ENCODE measurements at regions not wholly inside any gene's neighbourhood (a gene's known extent, or its start where the extent isn't known, plus 50 kb on each side); places are given as distances from the start of the nearest gene placed in this dataset.
"Not testable (repeated sequence)": the region's sequence is repeated elsewhere in the genome, so short reads cannot be mapped to it uniquely, and the experiment has no call there.

DNA sequence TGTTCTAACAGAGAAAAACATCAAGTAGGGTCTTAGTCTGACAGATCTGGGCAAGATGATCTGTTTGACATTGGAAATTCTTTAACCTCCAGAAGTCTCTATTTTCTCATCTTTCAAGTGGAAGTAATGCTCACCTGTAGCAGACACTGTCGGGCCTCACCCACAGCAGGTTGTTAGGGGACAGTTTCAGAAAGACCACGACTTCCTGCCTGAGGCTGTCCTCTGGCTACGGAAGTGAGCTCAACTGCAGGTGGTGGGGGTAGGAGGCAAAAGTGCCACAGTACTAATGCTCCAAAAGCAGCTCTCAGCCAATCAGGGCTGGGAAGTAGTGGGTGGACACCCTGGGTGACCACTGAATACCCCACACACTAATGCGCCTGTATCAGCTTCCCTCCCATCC lies 111.4 kb upstream of the TOPAZ1 start:
- H3K27me3 Mint-ChIP-seq, result peaks cover 15% of the 10 kb centered on the region
- H3K4me1 Mint-ChIP-seq (ENCODE audit: low read depth), result peaks cover 14% of the 10 kb centered on the region
- no peak overlapping the region for H3K4me3 Mint-ChIP-seq
- no peaks in the 10 kb centered on the region for H3K9me3 Mint-ChIP-seq
- H3K36me3 Mint-ChIP-seq (ENCODE audit: low read depth), result no peaks in the 10 kb centered on the region
- no peak overlapping the region for H3K27ac Mint-ChIP-seq

DNA sequence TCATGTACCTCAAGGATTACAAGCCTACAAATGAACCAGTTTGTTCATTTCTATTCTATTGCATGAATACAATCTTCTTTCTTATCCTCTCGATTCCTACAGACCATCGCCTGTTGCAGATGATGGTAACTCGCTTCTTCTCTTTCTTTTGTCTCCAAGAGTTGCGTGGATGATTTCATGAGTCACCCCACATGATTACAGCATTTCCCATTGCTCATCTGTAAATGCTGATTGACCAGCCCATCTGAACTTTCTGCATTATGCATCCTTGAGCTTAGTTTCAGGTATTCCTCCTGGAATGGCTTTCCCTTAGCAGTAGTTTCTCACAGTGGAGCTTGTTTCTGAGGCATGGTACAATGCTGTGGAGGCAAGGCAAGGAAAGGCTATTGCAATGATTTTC lies 109.6 kb upstream of the TOPAZ1 start:
- Mint-ChIP-seq H3K4me1 (ENCODE audit: low read depth) (peaks cover 14% of the 10 kb centered on the region), H3K27me3 (peaks cover 11% of the 10 kb centered on the region), H3K4me3 (no peak overlapping the region), H3K36me3 (ENCODE audit: low read depth) (no peaks in the 10 kb centered on the region), H3K27ac (no peak overlapping the region), H3K9me3 (no peaks in the 10 kb centered on the region)

DNA sequence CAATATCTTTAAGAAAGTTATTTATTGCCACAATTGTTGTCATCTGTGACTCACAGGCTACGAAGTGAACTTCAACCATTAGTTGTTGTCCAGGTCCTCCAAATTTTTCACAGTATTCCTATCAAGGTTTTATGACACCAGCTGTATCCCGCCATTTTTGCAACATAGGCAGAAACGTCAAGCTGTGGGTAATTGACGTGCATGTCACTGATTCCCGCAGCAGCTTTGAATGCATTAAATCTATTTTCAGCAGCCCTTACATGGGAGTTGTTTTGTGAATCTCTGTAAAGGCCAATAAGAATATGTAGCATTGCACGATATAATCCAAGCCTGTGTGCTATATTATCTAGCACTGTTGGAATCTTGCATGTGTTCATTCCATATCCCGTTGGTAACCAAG lies 109.1 kb upstream of the TOPAZ1 start:
- H3K27me3 Mint-ChIP-seq, result peaks cover 11% of the 10 kb centered on the region
- no peaks in the 10 kb centered on the region for H3K9me3 Mint-ChIP-seq
- H3K36me3 Mint-ChIP-seq (ENCODE audit: low read depth), result no peaks in the 10 kb centered on the region

DNA sequence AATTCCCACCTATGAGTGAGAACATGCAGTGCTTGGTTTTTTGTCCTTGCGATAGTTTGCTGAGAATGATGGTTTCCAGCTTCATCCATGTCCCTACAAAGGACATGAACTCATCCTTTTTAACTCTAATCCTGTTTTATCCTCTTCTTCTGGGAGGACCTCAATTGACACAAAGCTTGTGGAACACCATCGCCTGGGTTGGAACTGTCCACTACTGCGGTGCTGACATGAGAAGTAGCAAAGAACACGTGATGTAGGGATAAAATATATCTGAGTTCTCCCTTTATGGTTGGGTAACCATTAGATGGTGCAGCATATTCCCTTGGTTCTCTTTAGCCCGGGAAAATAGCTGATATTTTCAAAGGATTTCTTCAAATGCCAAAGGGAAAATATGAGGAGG lies 105.3 kb upstream of the TOPAZ1 start:
- H3K36me3 Mint-ChIP-seq (ENCODE audit: low read depth), result no peaks in the 10 kb centered on the region
- H3K9me3 Mint-ChIP-seq, result no peaks in the 10 kb centered on the region
- H3K4me3 Mint-ChIP-seq, result no peak overlapping the region
- no peak overlapping the region for H3K27ac Mint-ChIP-seq
- H3K4me1 Mint-ChIP-seq (ENCODE audit: low read depth), result no peaks in the 10 kb centered on the region
- H3K27me3 Mint-ChIP-seq, result peaks cover 26% of the 10 kb centered on the region

More for the DNA sequence above, 109.1 kb upstream of the TOPAZ1 start:
- Mint-ChIP-seq H3K4me1 (ENCODE audit: low read depth) (peaks cover 14% of the 10 kb centered on the region), H3K4me3 (no peak overlapping the region), H3K27ac (no peak overlapping the region)

DNA sequence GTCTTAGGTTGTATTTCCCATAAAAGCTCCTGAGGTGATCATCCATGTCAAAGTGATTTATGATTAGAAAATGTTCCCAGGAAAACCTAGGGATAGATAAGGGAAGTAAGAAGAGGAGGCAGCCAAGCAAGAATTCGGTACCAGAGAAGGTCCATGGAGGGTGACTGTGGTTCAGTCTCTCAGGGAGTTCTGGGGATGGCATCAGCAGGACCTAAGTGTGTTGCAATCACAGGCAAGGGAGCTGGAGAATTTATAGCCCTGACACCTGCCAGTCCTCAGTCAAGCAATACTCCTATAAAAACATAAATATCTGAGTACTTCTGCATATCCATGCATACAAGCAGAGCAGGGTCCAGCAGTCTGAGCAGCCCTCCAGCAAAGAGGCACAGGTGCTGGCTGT lies 95.6 kb upstream of the TOPAZ1 start:
- Mint-ChIP-seq H3K36me3 (ENCODE audit: low read depth) (no peaks in the 10 kb centered on the region), H3K4me1 (ENCODE audit: low read depth) (no peaks in the 10 kb centered on the region), H3K9me3 (no peaks in the 10 kb centered on the region), H3K27ac (no peak overlapping the region), H3K4me3 (no peak overlapping the region), H3K27me3 (peaks cover 35% of the 10 kb centered on the region)

DNA sequence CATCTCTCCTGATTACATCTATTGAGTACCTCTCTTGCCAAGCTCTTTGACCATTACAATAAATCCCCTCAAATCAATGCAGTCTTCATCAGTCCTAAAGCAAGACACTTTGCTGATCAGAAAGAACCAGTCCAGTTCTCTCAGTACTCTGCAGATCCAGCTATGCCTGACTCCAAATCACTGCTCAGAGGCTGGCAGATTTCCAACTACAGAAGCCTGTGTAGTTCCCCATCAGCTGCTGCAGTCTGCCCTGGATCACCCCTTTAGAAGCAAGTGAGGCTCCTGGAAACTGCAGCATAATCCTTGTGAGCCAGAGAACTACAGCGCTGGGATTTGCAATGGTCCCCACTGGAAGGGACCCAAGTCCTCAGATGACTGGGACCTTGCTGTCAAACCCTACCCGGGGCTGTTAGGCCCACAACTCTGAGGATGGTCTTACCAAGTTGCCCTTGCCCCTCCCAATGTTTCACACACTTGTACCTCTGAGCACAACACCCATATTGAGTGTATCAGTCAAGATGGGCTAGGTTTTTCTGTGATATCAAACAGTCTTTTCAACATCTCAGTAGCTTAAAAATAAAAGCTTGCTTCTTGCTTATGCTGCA lies 81.9 kb upstream of the TOPAZ1 start:
- no peaks in the 10 kb centered on the region for H3K4me1 Mint-ChIP-seq (ENCODE audit: low read depth)
- no peak overlapping the region for H3K4me3 Mint-ChIP-seq
- no peaks in the 10 kb centered on the region for H3K9me3 Mint-ChIP-seq
- H3K36me3 Mint-ChIP-seq (ENCODE audit: low read depth), result no peaks in the 10 kb centered on the region
- no peak overlapping the region for H3K27ac Mint-ChIP-seq
- peaks cover 36% of the 10 kb centered on the region for H3K27me3 Mint-ChIP-seq

DNA sequence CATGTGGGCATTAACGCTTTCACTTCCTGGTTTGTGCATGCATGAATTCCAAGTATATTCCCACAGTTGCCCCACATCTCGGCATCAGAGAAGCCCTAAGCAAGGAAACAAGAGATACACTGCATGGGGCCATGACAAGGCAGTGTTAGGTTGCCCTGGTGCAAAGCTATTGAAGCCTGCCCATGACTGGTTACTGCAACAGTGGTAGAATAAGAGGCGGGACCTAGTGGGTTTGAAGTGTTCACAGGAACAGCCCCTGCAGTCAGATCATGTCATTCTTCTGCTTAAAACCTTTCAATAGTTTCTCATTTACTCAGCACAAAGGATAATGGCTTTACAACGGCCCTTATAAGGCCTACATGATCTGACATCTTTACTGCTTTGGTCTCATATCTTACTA lies 80.9 kb upstream of the TOPAZ1 start:
- Mint-ChIP-seq H3K36me3 (ENCODE audit: low read depth) (no peaks in the 10 kb centered on the region), H3K4me3 (no peak overlapping the region), H3K9me3 (no peaks in the 10 kb centered on the region), H3K27ac (no peak overlapping the region), H3K4me1 (ENCODE audit: low read depth) (no peaks in the 10 kb centered on the region), H3K27me3 (peaks cover 38% of the 10 kb centered on the region)

DNA sequence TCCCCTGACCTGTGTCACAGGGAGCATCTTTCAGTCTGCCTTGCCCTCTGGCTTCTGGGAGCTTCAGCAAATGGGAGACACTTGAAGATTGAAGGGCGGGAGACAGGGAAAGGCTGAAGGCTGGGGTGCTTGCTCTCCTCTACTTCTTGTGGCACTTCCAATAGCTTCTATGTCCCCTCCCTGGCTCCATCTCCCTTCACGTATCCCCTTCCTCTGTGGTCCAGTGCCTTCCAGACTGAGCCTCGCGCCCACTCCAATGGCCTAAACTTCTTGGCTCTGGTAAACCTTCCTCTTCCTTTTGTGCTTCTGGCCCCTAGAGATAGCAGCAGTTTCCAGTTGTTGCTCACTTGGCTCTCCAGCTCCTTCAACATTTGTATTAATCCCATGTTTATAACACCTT lies 69.8 kb upstream of the TOPAZ1 start:
- Mint-ChIP-seq H3K27me3 (peaks cover 20% of the 10 kb centered on the region), H3K4me3 (no peak overlapping the region), H3K4me1 (ENCODE audit: low read depth) (no peaks in the 10 kb centered on the region), H3K36me3 (ENCODE audit: low read depth) (no peaks in the 10 kb centered on the region), H3K27ac (no peak overlapping the region), H3K9me3 (no peaks in the 10 kb centered on the region)

DNA sequence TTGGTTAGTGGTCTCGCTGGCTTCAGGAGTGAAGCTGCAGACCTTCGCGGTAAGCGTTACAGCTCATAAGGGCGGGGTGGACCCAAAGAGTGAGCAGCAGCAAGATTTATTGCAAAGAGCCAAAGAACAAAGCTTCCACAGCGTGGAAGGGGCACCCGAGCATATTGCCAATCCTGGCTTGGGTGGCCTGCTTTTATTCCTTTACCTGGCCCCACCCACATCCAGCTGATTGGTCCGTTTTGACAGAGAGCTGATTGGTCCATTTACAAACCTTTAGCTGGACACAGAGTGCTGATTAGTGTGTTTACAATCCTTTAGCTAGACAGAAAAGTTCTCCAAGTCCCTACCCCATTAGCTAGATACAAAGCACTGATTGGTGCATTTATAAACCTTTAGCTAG lies 69.0 kb upstream of the TOPAZ1 start:
- not testable (repeated sequence) for H3K4me3 Mint-ChIP-seq

DNA sequence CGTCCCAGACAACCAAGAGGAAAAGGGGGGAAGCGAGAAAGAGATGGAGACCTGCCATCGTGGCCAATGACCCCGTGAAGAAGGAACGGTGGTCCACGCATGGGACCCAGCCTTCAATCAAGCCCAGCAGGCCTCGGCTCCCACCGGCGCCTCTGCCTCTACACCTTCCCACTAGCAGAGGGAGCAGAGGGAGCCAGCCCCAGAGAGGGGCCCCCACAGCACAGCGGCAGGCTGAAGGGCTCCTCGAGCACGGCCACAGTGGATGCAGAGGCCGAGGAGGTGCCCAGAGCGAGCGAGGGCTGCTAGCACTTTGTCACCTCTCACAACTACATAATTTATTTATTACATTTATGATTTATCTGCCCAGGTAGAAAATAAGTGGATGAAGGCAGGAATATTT lies 68.4 kb upstream of the TOPAZ1 start:
- H3K9me3 Mint-ChIP-seq, result no peaks in the 10 kb centered on the region
- H3K27ac Mint-ChIP-seq, result no peak overlapping the region
- no peak overlapping the region for H3K4me3 Mint-ChIP-seq
- H3K4me1 Mint-ChIP-seq (ENCODE audit: low read depth), result no peaks in the 10 kb centered on the region
- H3K27me3 Mint-ChIP-seq, result peaks cover 20% of the 10 kb centered on the region
- H3K36me3 Mint-ChIP-seq (ENCODE audit: low read depth), result no peaks in the 10 kb centered on the region

More for the DNA sequence above, 69.0 kb upstream of the TOPAZ1 start:
- H3K4me1 Mint-ChIP-seq (ENCODE audit: low read depth); H3K9me3 Mint-ChIP-seq; H3K36me3 Mint-ChIP-seq (ENCODE audit: low read depth); H3K27ac Mint-ChIP-seq: not testable (repeated sequence)
- H3K27me3 Mint-ChIP-seq, result peaks cover 20% of the 10 kb centered on the region

DNA sequence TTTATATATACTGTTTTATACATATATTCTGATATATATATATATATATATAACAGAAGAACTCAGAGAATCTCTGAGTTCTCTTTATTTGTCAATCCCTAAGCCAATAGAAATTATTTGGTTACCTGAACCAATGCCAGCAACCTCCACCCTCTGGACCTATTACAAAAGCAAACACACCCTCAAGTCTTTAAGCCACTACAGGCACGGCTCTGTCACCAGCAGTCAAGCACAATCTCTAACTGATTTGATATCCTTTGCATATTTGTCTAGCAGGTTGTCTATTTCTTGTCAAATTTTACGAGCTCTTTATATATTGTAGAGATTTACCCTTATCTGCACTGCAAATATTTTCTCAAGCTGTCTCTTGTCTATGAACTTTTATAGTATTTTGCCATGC lies 66.6 kb upstream of the TOPAZ1 start:
- H3K4me1 Mint-ChIP-seq (ENCODE audit: low read depth), result no peaks in the 10 kb centered on the region
- H3K27ac Mint-ChIP-seq, result no peak overlapping the region

DNA sequence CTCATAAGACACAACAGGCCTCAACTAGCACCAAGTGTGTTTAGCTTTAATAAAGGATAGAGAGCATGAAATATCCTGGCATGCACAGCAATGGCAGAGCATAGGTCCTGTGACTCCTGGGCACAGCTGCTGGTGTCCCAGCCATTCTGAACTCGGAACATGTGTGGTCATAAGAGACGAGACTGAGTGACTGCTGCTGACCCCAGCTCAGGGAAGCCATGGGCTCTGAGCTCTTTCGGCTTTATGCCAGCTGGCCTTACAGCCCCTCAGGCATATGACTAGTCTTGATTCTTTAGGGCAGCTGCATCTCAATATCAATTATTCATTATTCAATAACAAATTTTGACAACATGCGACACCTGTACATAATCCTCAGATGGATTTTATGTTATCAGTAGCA lies 62.4 kb upstream of the TOPAZ1 start:
- no peaks in the 10 kb centered on the region for H3K9me3 Mint-ChIP-seq
- peaks cover 16% of the 10 kb centered on the region for H3K27me3 Mint-ChIP-seq
- H3K36me3 Mint-ChIP-seq (ENCODE audit: low read depth), result no peaks in the 10 kb centered on the region
- no peaks in the 10 kb centered on the region for H3K4me1 Mint-ChIP-seq (ENCODE audit: low read depth)
- no peak overlapping the region for H3K4me3 Mint-ChIP-seq
- H3K27ac Mint-ChIP-seq, result no peak overlapping the region

More for the DNA sequence above, 66.6 kb upstream of the TOPAZ1 start:
- H3K4me3 Mint-ChIP-seq, result no peak overlapping the region
- no peaks in the 10 kb centered on the region for H3K9me3 Mint-ChIP-seq
- no peaks in the 10 kb centered on the region for H3K36me3 Mint-ChIP-seq (ENCODE audit: low read depth)
- H3K27me3 Mint-ChIP-seq, result peaks cover 16% of the 10 kb centered on the region

DNA sequence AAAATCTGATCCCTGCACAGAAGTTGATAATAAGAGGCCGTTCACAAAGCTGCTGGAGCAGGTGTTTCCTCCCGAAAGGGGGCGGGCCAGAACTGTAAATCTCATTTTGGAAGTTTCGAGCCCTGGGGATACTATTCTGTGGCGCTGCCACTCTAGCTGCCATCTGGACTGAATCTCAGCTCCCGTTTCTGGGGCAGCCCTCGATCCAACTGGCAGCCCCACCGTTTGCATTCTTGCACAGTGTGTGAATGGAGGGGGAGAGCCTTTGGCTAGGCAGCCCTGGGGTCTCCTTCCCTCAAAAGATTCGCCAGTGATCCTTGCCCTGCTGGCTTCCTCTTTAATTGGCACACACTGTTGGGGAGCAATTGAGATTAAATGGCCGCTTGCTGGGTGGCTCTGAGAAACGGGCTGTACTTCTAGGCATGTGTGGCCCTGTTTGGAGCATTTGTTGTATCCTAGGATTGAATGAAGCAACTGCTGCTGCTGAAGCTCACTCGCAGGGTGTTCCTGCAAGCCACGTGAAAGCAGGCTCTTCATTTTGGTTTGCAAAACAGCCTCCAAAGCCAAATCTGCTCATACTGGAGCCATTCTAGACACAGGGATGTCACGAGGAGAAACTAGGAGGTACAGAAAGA lies 57.2 kb upstream of the TOPAZ1 start:
- Mint-ChIP-seq H3K4me1 (ENCODE audit: low read depth) (no peaks in the 10 kb centered on the region), H3K27ac (no peak overlapping the region), H3K27me3 (peaks cover 22% of the 10 kb centered on the region), H3K36me3 (ENCODE audit: low read depth) (no peaks in the 10 kb centered on the region), H3K4me3 (no peak overlapping the region), H3K9me3 (no peaks in the 10 kb centered on the region)

DNA sequence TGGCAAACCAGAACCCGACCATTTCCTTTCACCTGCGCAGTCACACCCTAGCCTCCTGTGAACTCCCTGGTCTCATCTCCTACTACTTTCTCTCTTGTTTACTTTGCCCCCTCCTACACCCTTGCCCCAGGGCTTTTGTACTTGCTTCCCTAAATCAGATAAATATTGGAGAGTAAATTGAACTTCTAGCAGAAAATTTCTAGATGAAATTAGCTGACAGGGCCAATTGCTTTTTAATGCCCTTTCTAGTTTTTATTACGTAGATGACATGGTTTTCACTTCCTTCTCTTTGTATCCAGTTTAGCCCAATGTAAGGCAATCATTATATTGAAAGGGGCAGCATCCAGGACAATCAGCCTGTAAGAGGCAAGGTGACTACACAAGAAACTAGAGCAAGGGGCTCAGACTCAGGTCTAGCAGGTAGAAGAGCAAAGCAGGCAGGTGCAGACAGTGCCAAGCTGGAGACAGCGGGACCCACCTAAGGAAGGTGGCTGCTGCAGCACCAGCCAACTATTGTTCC lies 56.2 kb upstream of the TOPAZ1 start:
- peaks cover 22% of the 10 kb centered on the region for H3K27me3 Mint-ChIP-seq
- no peak overlapping the region for H3K27ac Mint-ChIP-seq
- H3K9me3 Mint-ChIP-seq, result no peaks in the 10 kb centered on the region
- H3K4me1 Mint-ChIP-seq (ENCODE audit: low read depth), result no peaks in the 10 kb centered on the region
- no peaks in the 10 kb centered on the region for H3K36me3 Mint-ChIP-seq (ENCODE audit: low read depth)
- H3K4me3 Mint-ChIP-seq, result no peak overlapping the region

DNA sequence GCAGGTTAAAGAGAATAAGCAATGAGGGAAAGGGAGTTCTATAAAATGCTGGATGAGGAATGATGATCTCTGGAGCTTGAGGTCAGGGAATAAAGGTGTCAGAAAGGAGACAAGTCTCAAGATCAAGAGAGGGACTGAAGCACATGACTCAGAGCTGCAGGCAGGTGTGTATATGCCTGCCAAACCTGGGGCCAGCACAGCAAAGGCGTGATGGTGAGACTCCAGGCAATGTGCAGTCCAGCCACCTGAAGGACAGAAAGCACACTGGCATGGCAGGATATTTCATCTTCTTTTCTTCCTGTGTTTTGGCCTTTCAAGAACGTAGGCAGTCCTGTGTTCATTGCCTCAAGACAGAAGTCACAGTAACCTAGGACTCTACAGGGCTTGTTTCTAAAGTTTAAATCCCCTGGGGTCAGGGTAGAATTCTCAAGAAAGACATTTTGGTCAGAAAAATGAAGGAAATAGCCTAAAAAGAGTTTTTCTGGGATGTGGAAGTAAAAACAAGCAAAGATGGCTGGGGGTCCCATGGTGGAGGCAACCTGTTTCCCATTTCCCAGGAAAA lies 55.5 kb upstream of the TOPAZ1 start:
- Mint-ChIP-seq H3K27me3 (peaks cover 22% of the 10 kb centered on the region), H3K27ac (no peak overlapping the region), H3K4me3 (no peak overlapping the region), H3K36me3 (ENCODE audit: low read depth) (no peaks in the 10 kb centered on the region), H3K4me1 (ENCODE audit: low read depth) (no peaks in the 10 kb centered on the region), H3K9me3 (no peaks in the 10 kb centered on the region)

DNA sequence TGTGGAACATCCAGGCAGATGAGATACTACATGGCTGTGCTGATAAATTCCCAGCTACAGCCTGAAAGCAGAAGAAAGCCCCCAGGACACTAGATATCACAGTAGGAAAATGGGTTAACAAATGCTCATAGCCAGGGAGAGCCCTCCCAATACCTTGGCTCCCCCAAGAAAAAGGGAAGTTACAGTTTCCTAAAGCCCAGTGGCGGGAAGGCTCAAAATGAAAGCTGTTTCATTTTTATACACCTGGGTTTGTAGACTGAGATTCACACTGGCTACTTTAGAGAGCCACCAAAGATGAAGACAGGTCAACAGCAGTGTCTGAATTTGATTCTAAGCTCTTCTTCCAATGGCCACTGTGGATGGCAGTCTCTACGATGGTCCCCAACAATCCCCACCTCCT lies 55.0 kb upstream of the TOPAZ1 start:
- H3K4me3 Mint-ChIP-seq, result no peak overlapping the region
- no peak overlapping the region for H3K27ac Mint-ChIP-seq
- H3K36me3 Mint-ChIP-seq (ENCODE audit: low read depth), result no peaks in the 10 kb centered on the region
- H3K4me1 Mint-ChIP-seq (ENCODE audit: low read depth), result no peaks in the 10 kb centered on the region
- peaks cover 22% of the 10 kb centered on the region for H3K27me3 Mint-ChIP-seq
- H3K9me3 Mint-ChIP-seq, result peaks cover 1% of the 10 kb centered on the region
